PFSK-1 (cell line): ENCODE measurements at regions not wholly inside any gene's neighbourhood (a gene's known extent, or its start where the extent isn't known, plus 50 kb on each side); places are given as distances from the start of the nearest gene placed in this dataset.

Experiments used
- POLR2AphosphoS5 ChIP-seq: IDR thresholded peaks from 2 replicates; pipeline ENCODE4 v1.6.1; 2012; ENCODE audit warnings: low read depth, mild to moderate bottlenecking, control low read depth, low read length, moderate library complexity
- SIN3A ChIP-seq: IDR thresholded peaks from 2 replicates; pipeline ENCODE4 v1.6.1; 2012; ENCODE audit warnings: mild to moderate bottlenecking, low read length, moderate library complexity, borderline replicate concordance; ENCODE audit not compliant: insufficient read depth

- TF ChIP-seq POLR2AphosphoS5 (no peak), SIN3A (no peak)
Measured at GRCh38 chr5:5551499-5551898, 129.0 kb downstream of the ICE1 start.
